ENCODE measurements at regions not wholly inside any gene's neighbourhood (a gene's known extent, or its start where the extent isn't known, plus 50 kb on each side); places are given as distances from the start of the nearest gene placed in this dataset.

GRCh38 chr6:6818078-6818639 is 229.6 kb downstream of the LY86 start:
- no peak for TF ChIP-seq CTCF (IDR thresholded peaks at IDR 0.05)

- TF ChIP-seq CTCF (IDR thresholded peaks at IDR 0.05): no peak
Observed at GRCh38 chr6:6820641-6821238, 232.2 kb downstream of the LY86 start.

DNA sequence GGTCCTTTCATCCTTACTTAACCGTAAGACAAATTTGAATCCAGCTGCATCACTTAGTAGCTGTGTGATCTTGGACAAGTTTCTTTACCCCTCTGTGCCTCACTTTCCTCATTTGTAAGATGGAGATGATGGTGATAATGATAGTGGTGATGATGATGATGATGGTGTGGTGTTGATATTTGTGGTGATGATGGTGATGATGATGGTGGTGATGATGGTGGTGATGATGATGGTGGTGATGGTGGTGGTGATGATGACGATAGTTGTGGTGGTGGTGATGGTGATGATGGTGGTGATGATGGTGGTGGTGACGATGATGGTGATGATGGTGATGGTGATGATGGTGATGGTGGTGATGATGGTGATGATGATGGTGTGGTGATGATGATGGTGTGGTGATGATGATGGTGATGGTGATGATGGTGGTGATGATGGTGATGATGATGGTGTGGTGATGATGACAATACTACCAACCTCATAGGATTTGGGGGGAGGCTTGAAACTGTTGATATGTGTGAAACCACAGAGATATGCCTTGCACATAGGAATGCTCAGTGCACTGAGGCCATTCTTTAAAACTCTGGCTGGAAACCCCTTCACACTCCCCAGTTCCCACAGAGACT is 233.2 kb downstream of the LY86 start:
- TF ChIP-seq CTCF (IDR thresholded peaks at IDR 0.05): no peak

GRCh38 chr6:6823030-6823429 is 234.5 kb downstream of the LY86 start:
- no peak for TF ChIP-seq CTCF (IDR thresholded peaks at IDR 0.05)

DNA sequence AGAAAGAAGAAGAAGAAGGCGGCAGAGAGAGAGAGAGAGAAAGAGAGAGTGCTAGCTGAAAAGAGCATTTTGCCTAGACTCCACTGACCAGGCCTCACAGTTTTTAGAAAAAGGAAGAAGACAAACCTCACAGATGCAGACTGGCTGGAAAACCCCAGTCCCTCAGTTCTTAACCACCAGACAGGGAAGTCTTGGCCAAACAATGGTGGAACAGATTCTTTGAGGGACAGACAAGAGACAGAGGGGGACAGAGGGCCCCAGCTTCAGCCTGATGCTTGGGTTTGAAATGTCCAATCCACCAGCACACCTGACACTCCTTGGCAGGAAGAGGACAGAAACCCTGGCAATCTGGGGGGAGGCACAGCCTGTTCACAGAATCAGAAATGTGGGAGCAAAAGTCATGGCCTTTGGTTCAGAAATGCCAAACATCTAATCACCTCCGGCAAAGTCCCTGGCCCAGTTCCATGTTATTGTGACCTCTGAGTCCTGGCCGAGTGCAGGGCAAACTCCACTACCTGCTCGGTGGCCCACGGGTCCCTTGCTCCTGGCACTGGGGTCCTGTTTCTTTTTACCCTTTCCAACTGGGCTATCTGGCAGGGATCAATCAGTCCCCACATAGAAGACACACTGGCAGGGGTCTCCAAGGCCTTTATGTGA is 235.2 kb downstream of the LY86 start:
- TF ChIP-seq CTCF (IDR thresholded peaks at IDR 0.05): no peak

DNA sequence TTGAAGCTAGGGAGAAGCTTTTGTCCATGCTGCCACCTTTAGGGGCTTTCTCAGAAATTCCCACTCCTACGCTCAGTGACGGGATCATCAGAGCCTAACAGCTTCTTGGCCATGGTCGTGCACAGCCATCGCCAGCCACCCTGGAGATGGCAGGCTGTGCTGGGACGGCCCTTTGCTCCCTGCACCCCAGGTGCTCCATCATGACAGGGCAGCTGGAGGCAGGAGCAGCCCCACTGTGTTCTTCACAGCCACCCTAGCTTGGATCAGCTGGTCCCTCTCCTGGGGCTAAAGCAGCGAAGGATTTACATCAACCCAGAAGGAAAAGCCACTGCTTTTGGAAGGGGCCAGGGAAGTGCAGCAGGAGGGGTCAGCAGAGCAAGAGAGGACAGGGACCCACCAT is 235.9 kb downstream of the LY86 start:
- TF ChIP-seq CTCF (IDR thresholded peaks at IDR 0.05): no peak

GRCh38 chr6:6825193-6825784 is 236.8 kb downstream of the LY86 start:
- no peak for TF ChIP-seq CTCF (IDR thresholded peaks at IDR 0.05)
